C4-2B (cell line): ENCODE measurements at regions not wholly inside any gene's neighbourhood (a gene's known extent, or its start where the extent isn't known, plus 50 kb on each side); places are given as distances from the start of the nearest gene placed in this dataset.

ENCODE experiments used
- H3K27ac ChIP-seq: fragments of 450-650 bp; 2 replicates; pipeline ENCODE4 v1.5.1; 2017
- ZFX ChIP-seq: fragments of 450-650 bp; IDR thresholded peaks from 2 replicates; pipeline ENCODE4 v1.6.1; 2017
- TF ChIP-seq, protein P1 (sequence below): fragments of 450-650 bp; conservative IDR thresholded peaks from 2 replicates; pipeline ENCODE4 v1.5.1; 2017; ENCODE audit warnings: mild to moderate bottlenecking

DNA sequence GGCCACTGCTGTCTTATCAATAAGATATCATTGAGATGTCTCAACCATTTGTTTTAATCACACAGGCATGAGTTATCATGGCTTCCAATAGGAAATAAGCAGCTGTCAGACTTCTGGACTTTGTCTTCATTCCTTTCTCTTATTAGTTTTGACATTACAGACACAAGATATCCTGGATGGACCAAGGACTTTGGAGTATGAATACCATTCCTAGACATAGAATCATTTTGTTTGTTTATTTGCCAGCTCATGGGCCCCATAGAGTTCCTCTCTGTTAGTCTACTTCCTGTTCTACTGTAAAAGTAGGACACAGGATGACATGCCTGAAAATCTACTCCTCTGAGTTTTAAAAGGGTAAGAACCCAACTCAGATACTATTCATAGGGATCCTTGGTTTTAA is 77.7 kb upstream of the KCNJ16 start:
- TF ChIP-seq, protein P1, sequence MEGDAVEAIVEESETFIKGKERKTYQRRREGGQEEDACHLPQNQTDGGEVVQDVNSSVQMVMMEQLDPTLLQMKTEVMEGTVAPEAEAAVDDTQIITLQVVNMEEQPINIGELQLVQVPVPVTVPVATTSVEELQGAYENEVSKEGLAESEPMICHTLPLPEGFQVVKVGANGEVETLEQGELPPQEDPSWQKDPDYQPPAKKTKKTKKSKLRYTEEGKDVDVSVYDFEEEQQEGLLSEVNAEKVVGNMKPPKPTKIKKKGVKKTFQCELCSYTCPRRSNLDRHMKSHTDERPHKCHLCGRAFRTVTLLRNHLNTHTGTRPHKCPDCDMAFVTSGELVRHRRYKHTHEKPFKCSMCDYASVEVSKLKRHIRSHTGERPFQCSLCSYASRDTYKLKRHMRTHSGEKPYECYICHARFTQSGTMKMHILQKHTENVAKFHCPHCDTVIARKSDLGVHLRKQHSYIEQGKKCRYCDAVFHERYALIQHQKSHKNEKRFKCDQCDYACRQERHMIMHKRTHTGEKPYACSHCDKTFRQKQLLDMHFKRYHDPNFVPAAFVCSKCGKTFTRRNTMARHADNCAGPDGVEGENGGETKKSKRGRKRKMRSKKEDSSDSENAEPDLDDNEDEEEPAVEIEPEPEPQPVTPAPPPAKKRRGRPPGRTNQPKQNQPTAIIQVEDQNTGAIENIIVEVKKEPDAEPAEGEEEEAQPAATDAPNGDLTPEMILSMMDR, result no peak
- no peak for TF ChIP-seq ZFX
- no peak overlapping the region for H3K27ac ChIP-seq

DNA sequence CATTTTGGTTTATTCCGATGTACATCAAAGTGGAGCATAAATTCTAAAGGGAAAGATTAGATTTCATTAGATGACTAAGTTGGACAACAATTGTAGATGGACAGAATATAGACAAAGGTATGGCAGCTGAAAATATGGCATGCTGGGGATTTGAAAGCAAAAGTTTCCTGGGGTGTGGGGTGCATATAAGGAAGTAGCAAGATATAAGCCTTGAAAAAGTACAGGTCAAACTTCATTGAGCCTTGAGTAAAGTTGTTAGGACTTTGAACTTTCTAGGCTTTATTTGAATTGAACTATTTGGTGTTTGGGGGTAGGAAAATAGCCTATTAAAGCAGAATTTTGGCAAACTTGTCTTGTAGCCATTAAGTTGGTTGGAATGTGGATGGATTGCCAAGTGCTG is 75.8 kb upstream of the KCNJ16 start:
- H3K27ac ChIP-seq, result no peak overlapping the region
- no peak for TF ChIP-seq ZFX
- TF ChIP-seq, protein P1, result no peak

DNA sequence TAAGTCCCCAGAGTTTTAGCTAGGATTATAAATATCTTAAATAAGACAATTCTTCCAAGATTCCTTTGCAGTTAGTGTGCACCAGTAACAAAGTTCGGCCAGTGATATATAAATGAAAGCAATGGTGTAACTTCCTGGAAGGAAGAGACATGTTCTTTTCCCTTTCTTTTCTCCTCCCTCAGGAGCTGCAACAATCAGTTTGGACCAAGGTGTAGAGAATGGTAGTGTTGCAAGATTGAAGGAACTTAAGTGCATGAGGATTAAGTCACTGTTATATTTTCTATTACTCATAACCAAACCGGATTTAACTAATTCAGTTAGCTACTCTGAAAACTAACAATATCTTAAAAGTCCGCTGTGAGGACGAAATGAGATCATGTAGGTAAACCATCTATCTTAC is 68.9 kb upstream of the KCNJ16 start:
- no peak for TF ChIP-seq ZFX
- TF ChIP-seq, protein P1, result no peak
- no peak overlapping the region for H3K27ac ChIP-seq

DNA sequence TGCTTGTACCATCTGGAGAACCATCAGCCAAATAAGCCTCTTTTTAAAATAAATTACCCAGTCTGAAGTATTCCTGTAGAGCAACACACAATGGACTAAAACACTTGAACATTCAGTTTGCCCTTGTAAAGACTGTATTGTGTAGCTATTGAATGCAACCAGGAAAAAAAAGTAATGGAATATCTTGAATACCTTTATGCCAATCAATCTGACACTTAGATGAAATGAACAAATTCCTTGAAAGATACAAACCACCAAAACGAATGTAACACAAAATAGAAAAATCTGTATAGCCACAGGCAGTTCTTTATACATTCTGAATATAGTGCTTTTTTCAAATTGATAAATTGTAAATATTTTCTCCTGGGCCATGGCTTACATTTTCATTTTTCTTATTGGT is 63.3 kb upstream of the KCNJ16 start:
- H3K27ac ChIP-seq, result no peak overlapping the region
- no peak for TF ChIP-seq ZFX
- TF ChIP-seq, protein P1, result no peak

DNA sequence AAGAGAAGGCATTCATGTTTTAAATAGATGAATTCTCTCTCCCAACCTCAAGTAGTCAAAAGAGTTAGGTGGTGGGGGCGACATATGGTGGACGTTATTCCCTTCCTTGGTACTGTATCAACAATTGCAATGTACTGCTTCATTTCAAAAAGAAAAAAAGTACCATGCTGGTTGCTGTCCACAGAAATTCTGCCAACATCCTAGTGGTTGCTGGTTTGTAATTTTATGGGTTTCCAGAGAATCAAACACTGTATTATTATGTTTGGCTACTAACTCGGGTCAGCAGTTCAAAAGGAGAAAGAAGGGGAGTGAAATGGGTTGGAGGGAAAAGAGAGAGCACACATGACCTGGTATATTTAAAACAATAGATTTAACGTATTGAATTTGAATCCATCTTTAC is 61.1 kb upstream of the KCNJ16 start:
- no peak for TF ChIP-seq ZFX
- TF ChIP-seq, protein P1, result no peak
- H3K27ac ChIP-seq, result no peak overlapping the region

DNA sequence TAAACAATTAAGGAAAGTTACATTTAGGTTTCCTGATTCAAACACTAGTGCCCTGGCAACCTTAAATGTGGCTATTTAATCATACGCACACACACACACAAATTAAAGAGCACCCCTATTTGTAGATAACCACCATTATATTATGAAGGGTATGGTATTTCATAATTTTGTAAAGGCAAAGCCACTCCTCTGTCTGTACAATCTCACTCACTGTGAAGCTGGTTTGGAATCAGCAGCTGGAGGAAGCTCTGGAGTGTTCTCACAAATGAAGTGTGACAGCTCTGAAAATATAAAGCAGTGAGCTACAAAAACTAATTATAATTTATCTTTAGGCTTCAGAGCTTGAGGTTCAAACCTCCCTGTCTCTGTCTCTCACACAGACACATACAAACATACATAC is 57.9 kb upstream of the KCNJ16 start:
- no peak for TF ChIP-seq ZFX
- TF ChIP-seq, protein P1, result no peak
- H3K27ac ChIP-seq, result no peak overlapping the region

DNA sequence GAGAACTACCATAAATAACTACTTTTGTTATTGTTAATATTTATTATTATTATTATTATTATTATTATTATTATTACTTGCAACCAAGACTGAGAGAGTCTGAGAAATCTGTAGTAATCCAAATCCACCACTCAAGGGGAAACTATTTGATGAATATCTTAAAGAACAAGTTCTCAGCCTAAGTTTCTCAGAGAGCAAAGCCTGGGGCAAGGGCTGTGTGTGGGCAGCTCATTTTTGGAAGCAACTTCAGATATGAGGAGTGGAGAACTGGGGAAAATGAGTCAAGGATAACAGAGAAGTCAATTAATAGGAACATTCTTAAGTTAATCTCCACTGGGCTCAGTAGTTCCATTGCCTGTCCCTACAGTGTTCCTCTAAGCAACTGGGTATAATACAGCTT is 57.1 kb upstream of the KCNJ16 start:
- no peak overlapping the region for H3K27ac ChIP-seq
- no peak for TF ChIP-seq ZFX
- TF ChIP-seq, protein P1, result no peak
